C4-2B (cell line): ENCODE measurements at regions not wholly inside any gene's neighbourhood (a gene's known extent, or its start where the extent isn't known, plus 50 kb on each side); places are given as distances from the start of the nearest gene placed in this dataset.

ENCODE experiments used
- H3K27ac ChIP-seq: fragments of 450-650 bp; 2 replicates; pipeline ENCODE4 v1.5.1; 2017
- ZFX ChIP-seq: fragments of 450-650 bp; IDR thresholded peaks from 2 replicates; pipeline ENCODE4 v1.6.1; 2017
- TF ChIP-seq, protein P1 (sequence below): fragments of 450-650 bp; conservative IDR thresholded peaks from 2 replicates; pipeline ENCODE4 v1.5.1; 2017; ENCODE audit warnings: mild to moderate bottlenecking

GRCh38 chr13:22187329-22187728 lies 516.5 kb downstream of the FGF9 start:
- TF ChIP-seq, protein P1, sequence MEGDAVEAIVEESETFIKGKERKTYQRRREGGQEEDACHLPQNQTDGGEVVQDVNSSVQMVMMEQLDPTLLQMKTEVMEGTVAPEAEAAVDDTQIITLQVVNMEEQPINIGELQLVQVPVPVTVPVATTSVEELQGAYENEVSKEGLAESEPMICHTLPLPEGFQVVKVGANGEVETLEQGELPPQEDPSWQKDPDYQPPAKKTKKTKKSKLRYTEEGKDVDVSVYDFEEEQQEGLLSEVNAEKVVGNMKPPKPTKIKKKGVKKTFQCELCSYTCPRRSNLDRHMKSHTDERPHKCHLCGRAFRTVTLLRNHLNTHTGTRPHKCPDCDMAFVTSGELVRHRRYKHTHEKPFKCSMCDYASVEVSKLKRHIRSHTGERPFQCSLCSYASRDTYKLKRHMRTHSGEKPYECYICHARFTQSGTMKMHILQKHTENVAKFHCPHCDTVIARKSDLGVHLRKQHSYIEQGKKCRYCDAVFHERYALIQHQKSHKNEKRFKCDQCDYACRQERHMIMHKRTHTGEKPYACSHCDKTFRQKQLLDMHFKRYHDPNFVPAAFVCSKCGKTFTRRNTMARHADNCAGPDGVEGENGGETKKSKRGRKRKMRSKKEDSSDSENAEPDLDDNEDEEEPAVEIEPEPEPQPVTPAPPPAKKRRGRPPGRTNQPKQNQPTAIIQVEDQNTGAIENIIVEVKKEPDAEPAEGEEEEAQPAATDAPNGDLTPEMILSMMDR, result no peak; the same call in 1 of the 2 replicates
- no peak for TF ChIP-seq ZFX
- H3K27ac ChIP-seq, result no peak overlapping the region

GRCh38 chr13:22189176-22190048 lies 518.5 kb downstream of the FGF9 start:
- H3K27ac ChIP-seq, result no peak overlapping the region
- no peak for TF ChIP-seq ZFX
- TF ChIP-seq, protein P1, result no peak

- no peak for TF ChIP-seq ZFX
- TF ChIP-seq, protein P1, result no peak
- no peak overlapping the region for H3K27ac ChIP-seq
These were observed 522.2 kb downstream of the FGF9 start for GRCh38 chr13:22193070-22193469.

GRCh38 chr13:22194106-22194805 lies 523.4 kb downstream of the FGF9 start:
- no peak for TF ChIP-seq ZFX
- TF ChIP-seq, protein P1, result no peak
- H3K27ac ChIP-seq, result no peak overlapping the region

GRCh38 chr13:22195726-22196125 lies 524.9 kb downstream of the FGF9 start:
- no peak for TF ChIP-seq ZFX
- TF ChIP-seq, protein P1, result no peak

DNA sequence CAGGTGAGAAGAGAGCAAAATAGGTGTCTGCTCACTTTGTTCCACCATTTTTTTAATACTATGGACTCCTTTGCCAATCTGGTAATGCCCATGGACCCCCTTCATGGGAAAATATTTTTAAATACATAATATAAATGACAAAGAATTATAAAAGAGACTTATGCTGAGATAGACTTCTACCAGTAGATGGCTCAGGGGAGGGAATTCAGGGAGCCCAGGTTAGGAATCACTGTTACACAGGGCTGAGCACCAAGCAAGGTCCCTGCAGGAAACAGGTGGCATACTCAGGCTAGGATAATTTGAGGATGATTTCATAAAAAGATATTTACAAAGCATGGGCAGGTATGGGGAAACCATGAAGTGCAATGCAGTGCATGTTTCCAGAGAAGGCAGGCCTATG lies 525.9 kb downstream of the FGF9 start:
- TF ChIP-seq, protein P1, result peak; percentile 41
- TF ChIP-seq ZFX, result no peak
- no peak overlapping the region for H3K27ac ChIP-seq

More at GRCh38 chr13:22195726-22196125, 524.9 kb downstream of the FGF9 start:
- H3K27ac ChIP-seq, result no peak overlapping the region

- no peak for TF ChIP-seq ZFX
- TF ChIP-seq, protein P1, result no peak
- no peak overlapping the region for H3K27ac ChIP-seq
These were observed 527.1 kb downstream of the FGF9 start for GRCh38 chr13:22198001-22198400.
